ENCODE measurements at regions not wholly inside any gene's neighbourhood (a gene's known extent, or its start where the extent isn't known, plus 50 kb on each side); places are given as distances from the start of the nearest gene placed in this dataset.

DNA sequence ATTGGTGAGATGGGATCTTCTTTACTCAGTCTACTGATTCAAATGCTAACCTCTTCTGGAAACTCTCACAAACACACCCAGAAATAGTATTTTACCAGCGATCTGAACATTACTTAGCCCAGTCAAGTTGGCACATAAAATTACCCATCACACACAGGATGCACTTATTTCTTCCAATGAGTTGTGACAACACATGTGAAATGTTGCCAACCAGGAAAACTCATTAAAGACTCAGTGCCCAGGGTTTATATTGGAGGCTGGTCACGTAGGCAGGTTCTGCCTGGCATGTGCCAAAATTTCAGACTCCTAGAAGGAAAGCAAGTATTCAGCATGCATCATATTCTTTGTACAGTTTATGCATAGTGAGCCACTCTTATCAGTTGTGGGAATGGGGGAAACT, 443.3 kb downstream of the EPM2A start:
- no peak for FAIRE-seq
- POLR2A ChIA-PET (ENCODE audit: partially characterized antibody): no interaction called here

More for the DNA sequence above, 443.3 kb downstream of the EPM2A start:
- no peak overlapping the region for H2BK12ac ChIP-seq (ENCODE audit: low read depth, low read length)
- no peak overlapping the region for H2AFZ ChIP-seq (ENCODE audit: low read length)
- H4K91ac ChIP-seq (replicated peaks; ENCODE audit: insufficient read length, low read length): no peak overlapping the region
- no peak overlapping the region for H4K8ac ChIP-seq (ENCODE audit: extremely low read depth, insufficient read depth, low read length)
- 96% methylated on average over 2 of the region's 2 CpGs; no CpG with 5 or more reads in 1 of the 2 experiments for WGBS, 2 experiments (ENCODE audit: extremely low coverage in 1 of 2, insufficient coverage in 1 of 2, insufficient read length in 1 of 2, insufficient replicate concordance in 2 of 2, low coverage in 1 of 2, low lambda C conversion rate in 2 of 2, missing lambda C conversion rate in 1 of 2)
- no peak overlapping the region for H3K4me2 ChIP-seq (ENCODE audit: insufficient read depth in 1 of 2, low read depth in 2 of 2, low read length in 2 of 2)
- no peak overlapping the region for H2BK20ac ChIP-seq (ENCODE audit: low read length)
- H3K27ac ChIP-seq (ENCODE audit: low read depth, low read length): no peak overlapping the region
- TF ChIP-seq SUZ12 (IDR thresholded peaks at IDR 0.05; ENCODE audit: low read length) (no peak), EGR1 (IDR thresholded peaks at IDR 0.05; ENCODE audit: borderline replicate concordance, low read depth, low read length) (no peak), SIX5 (IDR thresholded peaks at IDR 0.05; ENCODE audit: low read depth, low read length) (no peak), RXRA (IDR thresholded peaks at IDR 0.05; ENCODE audit: insufficient read depth, low read depth, low read length) (no peak), CEBPB (IDR thresholded peaks at IDR 0.05; ENCODE audit: low read depth, low read length) (no peak), NANOG (IDR thresholded peaks at IDR 0.05; ENCODE audit: insufficient read depth, low read depth, low read length, poor library complexity, severe bottlenecking) (no peak), RBBP5 (IDR thresholded peaks at IDR 0.05; ENCODE audit: borderline replicate concordance, low read depth, low read length) (no peak), CHD1 (IDR thresholded peaks at IDR 0.05; ENCODE audit: low read depth, low read length) (no peak)
- no peak overlapping the region for H3K18ac ChIP-seq (ENCODE audit: extremely low read depth, low read length)
- H2BK15ac ChIP-seq (ENCODE audit: low read length): no peak overlapping the region
- H3K23ac ChIP-seq (ENCODE audit: insufficient read length): no peak overlapping the region
- CTCF ChIA-PET (ENCODE audit: partially characterized antibody): no interaction called here
- no peak overlapping the region for H3K4ac ChIP-seq (replicated peaks; ENCODE audit: insufficient read length, low read depth, low read length)
- no peaks in the 10 kb centered on the region for H3K9me3 ChIP-seq (ENCODE audit: insufficient read depth in 2 of 2, low read depth in 1 of 2, low read length in 1 of 2)
- no peaks in the 10 kb centered on the region for H3K27me3 ChIP-seq (replicated peaks in 1 of 4; ENCODE audit: control insufficient read depth in 3 of 4, extremely low read depth in 1 of 4, insufficient read depth in 3 of 4, low read length in 3 of 4)
- no peak overlapping the region for H3K56ac ChIP-seq (replicated peaks; ENCODE audit: insufficient read length, low read depth, low read length)
- H3K36me3 ChIP-seq (ENCODE audit: control insufficient read depth in 2 of 4, insufficient read depth in 4 of 4, low read length in 3 of 4): no peaks in the 10 kb centered on the region
- no peak overlapping the region for H4K5ac ChIP-seq (ENCODE audit: insufficient read length, low read depth, low read length)
- no peaks in the 10 kb centered on the region for H4K20me1 ChIP-seq (replicated peaks in 1 of 2; ENCODE audit: control insufficient read depth in 1 of 2, insufficient read depth in 2 of 2, low read length in 2 of 2)
- H3K9ac ChIP-seq (replicated peaks in 1 of 4; ENCODE audit: extremely low read depth in 1 of 4, low read depth in 3 of 4, low read length in 3 of 4): no peak overlapping the region
- H3K4me1 ChIP-seq (replicated peaks in 1 of 4; ENCODE audit: control insufficient read depth in 3 of 4, insufficient read depth in 4 of 4, low read length in 3 of 4): no peaks in the 10 kb centered on the region
- H3K4me3 ChIP-seq (ENCODE audit: extremely low read depth in 1 of 4, insufficient read depth in 2 of 4, low read depth in 3 of 4, low read length in 4 of 4): no peak overlapping the region
- no peaks in the 10 kb centered on the region for H3K79me1 ChIP-seq (ENCODE audit: low read depth, low read length)
- no peaks in the 10 kb centered on the region for H3K79me2 ChIP-seq (ENCODE audit: control insufficient read depth in 1 of 2, insufficient read depth in 2 of 2, low read length in 2 of 2)
- H2AK5ac ChIP-seq (ENCODE audit: low read depth, low read length): no peak overlapping the region
- H2BK120ac ChIP-seq (replicated peaks; ENCODE audit: low read depth, low read length): no peak overlapping the region
- no peak for DNase-seq (ENCODE audit: low read depth in 1 of 2, low spot score in 2 of 2)
- no peak overlapping the region for H3K14ac ChIP-seq (ENCODE audit: insufficient read length)
- H3K23me2 ChIP-seq (ENCODE audit: low read depth, low read length): no peaks in the 10 kb centered on the region; the same call in 1 of the 2 replicates
- no peak overlapping the region for H2BK5ac ChIP-seq (ENCODE audit: low read depth, low read length)

All from H1 (cell line).